SJSA1 (cell line): ENCODE measurements at regions not wholly inside any gene's neighbourhood (a gene's known extent, or its start where the extent isn't known, plus 50 kb on each side); places are given as distances from the start of the nearest gene placed in this dataset.

Experiments used
- DNase-seq, 2 experiments: peaks; one replicate each; pipeline ENCODE4 v3.0.0-alpha.2; 2015 to 2020; ENCODE audit warnings: low spot score in 2 of 2, low read depth in 1 of 2
- H3K27ac ChIP-seq: fragments of 250-450 bp; sonication (Bioruptor Pico); 2 replicates; pipeline ENCODE4 v1.5.1; 2020; ENCODE audit warnings: mild to moderate bottlenecking, moderate library complexity
- H3K27me3 ChIP-seq: fragments of 250-450 bp; sonication (Bioruptor Pico); replicated peaks from 2 replicates; pipeline ENCODE4 v1.5.1; 2020; ENCODE audit warnings: mild to moderate bottlenecking, moderate library complexity
- H3K36me3 ChIP-seq: fragments of 250-450 bp; sonication (Bioruptor Pico); 2 replicates; pipeline ENCODE4 v1.5.1; 2020; ENCODE audit warnings: mild to moderate bottlenecking
- H3K4me1 ChIP-seq: fragments of 250-450 bp; sonication (Bioruptor Pico); replicated peaks from 2 replicates; pipeline ENCODE4 v1.6.1; 2021; ENCODE audit warnings: mild to moderate bottlenecking
- H3K4me3 ChIP-seq: fragments of 250-450 bp; sonication (Bioruptor Pico); 2 replicates; pipeline ENCODE4 v1.5.1; 2020; ENCODE audit warnings: mild to moderate bottlenecking
- H3K9me3 ChIP-seq: fragments of 250-450 bp; sonication (Bioruptor Pico); replicated peaks from 2 replicates; pipeline ENCODE4 v1.5.1; 2020; ENCODE audit warnings: mild to moderate bottlenecking

DNA sequence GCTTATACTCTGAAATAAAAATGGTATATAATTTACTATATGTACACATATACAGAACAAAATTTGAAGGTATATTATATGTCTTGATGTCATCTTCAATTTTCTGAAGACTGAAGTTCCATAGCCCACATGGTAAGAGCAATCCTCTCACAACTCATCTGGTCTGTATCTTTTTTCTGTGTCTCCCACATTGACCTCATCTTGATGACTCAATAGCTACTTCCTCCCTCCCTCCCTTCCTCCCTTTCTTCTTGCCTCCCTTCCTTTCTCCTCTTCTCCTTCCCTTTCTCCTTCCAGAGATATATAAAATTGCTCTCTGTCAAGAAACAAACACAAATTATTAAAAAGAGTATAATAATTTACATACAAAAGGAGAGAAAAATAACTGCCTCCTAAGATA, 268.5 kb downstream of the SQOR start:
- H3K27ac ChIP-seq = no peak overlapping the region
- no peak for DNase-seq
- no peaks in the 10 kb centered on the region; the same call in 1 of the 2 replicates for H3K4me1 ChIP-seq
- no peaks in the 10 kb centered on the region for H3K36me3 ChIP-seq
- H3K9me3 ChIP-seq = no peaks in the 10 kb centered on the region
- H3K4me3 ChIP-seq = no peak overlapping the region
- H3K27me3 ChIP-seq = no peaks in the 10 kb centered on the region

DNA sequence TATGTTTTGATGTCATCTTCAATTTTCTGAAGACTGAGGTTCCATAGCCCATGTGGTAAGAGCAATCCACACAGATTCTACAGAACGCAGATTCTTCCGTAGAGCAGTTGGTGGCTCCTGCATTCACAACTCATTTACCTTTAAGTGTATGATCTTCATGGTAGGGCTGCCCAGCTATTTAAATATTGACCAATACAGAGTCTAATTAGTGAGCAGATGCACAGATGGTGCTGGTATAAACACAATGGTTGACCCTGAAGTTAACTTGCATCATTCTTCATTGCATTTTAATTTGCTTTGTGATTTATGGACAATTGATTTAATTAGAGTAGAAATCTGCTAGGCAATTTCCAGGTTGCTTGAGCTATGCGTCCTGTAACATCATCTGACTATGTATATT, 269.2 kb downstream of the SQOR start:
- Histone ChIP-seq H3K4me1 (no peaks in the 10 kb centered on the region; the same call in 1 of the 2 replicates), H3K27me3 (no peaks in the 10 kb centered on the region), H3K27ac (no peak overlapping the region), H3K9me3 (no peaks in the 10 kb centered on the region), H3K36me3 (no peaks in the 10 kb centered on the region), H3K4me3 (no peak overlapping the region)
- no peak for DNase-seq

DNA sequence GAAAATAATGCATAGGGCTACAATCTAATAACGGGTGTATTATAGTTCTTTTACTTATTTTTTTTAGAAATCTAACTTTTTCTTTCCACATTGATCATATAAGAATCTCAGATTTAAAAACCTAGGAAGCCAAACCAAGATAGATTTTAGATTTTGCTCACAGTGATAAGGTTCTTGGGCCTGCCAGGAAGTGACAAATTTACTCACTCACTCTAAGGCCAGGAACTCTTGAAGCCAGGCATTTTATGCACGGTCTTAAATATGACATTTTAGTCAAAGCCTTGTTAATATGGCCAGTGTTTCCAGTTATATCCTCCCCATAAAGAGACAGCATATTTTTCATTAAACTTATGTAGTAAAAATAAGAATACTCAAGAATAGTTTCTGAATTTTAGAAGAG, 271.4 kb downstream of the SQOR start:
- Histone ChIP-seq H3K4me1 (peaks cover 10% of the 10 kb centered on the region), H3K27me3 (no peaks in the 10 kb centered on the region), H3K27ac (no peak overlapping the region), H3K4me3 (no peak overlapping the region), H3K36me3 (no peaks in the 10 kb centered on the region), H3K9me3 (no peaks in the 10 kb centered on the region)
- no peak for DNase-seq

DNA sequence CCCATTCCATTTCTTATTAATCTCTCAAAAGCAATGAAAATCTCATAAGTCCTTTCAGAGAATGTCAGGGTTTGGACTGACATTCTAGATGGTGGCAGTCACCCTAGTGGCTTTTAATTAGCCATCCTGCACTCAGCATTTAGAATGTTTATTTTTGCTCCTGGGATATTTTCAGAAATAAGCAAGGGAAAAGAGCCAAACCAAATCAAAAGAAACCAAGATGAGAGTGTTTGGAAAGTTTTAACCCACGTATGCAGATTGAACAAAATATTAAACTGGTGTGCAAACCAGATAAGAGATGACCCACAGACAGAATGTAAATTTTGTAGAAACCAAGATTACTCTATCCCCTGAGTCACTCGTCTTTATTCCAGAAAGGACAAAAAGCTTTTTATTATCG, 275.8 kb downstream of the SQOR start:
- DNase-seq = peak in 1 of 2 experiments; percentile 54
- H3K9me3 ChIP-seq = no peaks in the 10 kb centered on the region
- peaks cover 15% of the 10 kb centered on the region for H3K4me1 ChIP-seq
- no peaks in the 10 kb centered on the region for H3K27me3 ChIP-seq
- no peaks in the 10 kb centered on the region for H3K36me3 ChIP-seq
- H3K4me3 ChIP-seq = no peak overlapping the region
- H3K27ac ChIP-seq = no peak overlapping the region

DNA sequence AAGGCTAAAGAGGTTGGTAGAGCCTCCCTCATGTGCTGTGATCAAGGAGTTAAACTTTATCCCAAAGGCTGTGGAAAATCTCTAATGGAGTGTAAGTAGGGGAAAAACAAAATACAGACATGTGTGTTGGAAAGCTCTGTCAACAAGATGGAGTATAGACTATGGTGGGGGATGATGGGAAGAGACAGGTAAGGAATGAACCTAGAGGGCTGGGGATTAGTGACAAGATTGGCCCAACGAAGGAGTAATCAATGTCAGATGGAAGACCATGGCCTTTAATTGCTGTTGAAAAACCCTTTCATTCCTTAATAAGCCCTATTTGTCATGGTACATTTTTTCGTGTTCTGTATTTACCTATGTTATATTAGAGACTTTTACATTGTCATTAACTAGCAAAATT, 278.6 kb downstream of the SQOR start:
- peaks cover 18% of the 10 kb centered on the region for H3K4me1 ChIP-seq
- H3K27ac ChIP-seq = no peak overlapping the region
- H3K36me3 ChIP-seq = no peaks in the 10 kb centered on the region
- DNase-seq = no peak
- H3K9me3 ChIP-seq = no peaks in the 10 kb centered on the region
- no peaks in the 10 kb centered on the region for H3K27me3 ChIP-seq
- no peak overlapping the region for H3K4me3 ChIP-seq

DNA sequence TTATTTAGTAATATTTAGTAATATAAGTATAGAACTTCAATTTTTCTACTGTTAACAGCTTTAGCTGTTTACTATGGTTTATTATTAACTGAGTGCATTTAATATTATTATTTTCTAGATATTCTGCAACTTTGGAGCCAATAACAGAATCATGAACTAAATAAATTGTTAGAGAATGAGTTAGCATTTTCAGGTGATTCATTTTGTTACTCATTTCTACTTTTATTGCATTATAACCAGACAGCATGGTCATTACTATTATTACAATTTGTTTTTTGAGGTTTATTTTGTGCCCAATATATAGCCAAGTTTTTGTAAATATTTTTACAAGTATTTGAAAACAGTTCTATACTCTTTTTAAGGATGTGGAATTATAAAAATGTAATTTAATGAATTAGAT, 279.6 kb downstream of the SQOR start:
- H3K9me3 ChIP-seq = no peaks in the 10 kb centered on the region
- no peaks in the 10 kb centered on the region for H3K27me3 ChIP-seq
- H3K27ac ChIP-seq = no peak overlapping the region
- peaks cover 27% of the 10 kb centered on the region for H3K4me1 ChIP-seq
- no peak for DNase-seq
- no peaks in the 10 kb centered on the region for H3K36me3 ChIP-seq
- H3K4me3 ChIP-seq = no peak overlapping the region

DNA sequence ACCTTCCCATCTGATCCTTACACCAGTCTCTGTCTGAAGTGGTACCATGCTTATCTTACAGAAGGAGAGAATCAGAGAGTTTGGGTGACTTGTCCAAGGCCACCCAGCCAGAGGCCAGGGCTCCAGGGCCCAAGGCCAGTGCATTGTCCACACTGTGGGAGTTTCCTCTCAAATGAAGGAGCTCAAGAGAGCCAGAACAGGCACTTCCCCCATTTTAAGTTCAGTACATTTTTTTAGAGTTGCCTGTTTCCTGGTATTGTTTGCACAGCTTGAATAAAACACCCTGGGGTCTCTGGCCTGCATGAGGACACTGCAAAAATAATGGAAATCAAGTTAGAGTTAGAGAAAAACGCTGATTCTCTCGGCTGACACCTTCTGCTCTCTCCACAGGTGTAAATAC, 284.0 kb downstream of the SQOR start:
- H3K27me3 ChIP-seq = no peaks in the 10 kb centered on the region
- 0 out of 2 replicates have a peak, but pooled peaks cover 3% of the 10 kb centered on the region for H3K36me3 ChIP-seq
- peak overlapping the region; percentile 55 for H3K27ac ChIP-seq
- H3K9me3 ChIP-seq = no peaks in the 10 kb centered on the region
- H3K4me3 ChIP-seq = no peak overlapping the region
- DNase-seq = peak in 1 of 2 experiments; percentile 42
- peaks cover 32% of the 10 kb centered on the region for H3K4me1 ChIP-seq

DNA sequence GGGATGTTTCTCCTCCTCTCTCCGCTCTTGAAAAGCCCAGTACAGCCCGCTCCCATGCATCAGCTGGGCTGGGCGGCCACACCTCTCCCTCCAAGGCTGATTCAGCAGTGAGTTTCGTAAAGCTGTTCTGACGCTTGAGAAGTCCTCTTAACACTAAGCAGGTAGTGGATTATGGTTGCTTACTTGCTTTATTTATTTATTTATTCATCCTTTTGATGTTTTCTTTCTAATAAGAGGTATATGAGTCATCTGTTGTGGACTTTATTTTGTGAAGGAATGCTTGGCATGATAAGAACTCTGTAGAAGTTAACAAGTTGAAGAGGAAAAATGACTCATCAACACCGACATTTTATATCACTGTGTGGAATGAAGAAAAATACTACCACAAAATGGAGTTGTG, 285.0 kb downstream of the SQOR start:
- 0 out of 2 replicates have a peak, but pooled peaks cover 3% of the 10 kb centered on the region for H3K36me3 ChIP-seq
- no peak overlapping the region for H3K4me3 ChIP-seq
- peak overlapping the region; percentile 94 for H3K27ac ChIP-seq
- peaks cover 32% of the 10 kb centered on the region for H3K4me1 ChIP-seq
- peak; percentile 83 to 94 for DNase-seq
- H3K27me3 ChIP-seq = no peaks in the 10 kb centered on the region
- no peaks in the 10 kb centered on the region for H3K9me3 ChIP-seq

DNA sequence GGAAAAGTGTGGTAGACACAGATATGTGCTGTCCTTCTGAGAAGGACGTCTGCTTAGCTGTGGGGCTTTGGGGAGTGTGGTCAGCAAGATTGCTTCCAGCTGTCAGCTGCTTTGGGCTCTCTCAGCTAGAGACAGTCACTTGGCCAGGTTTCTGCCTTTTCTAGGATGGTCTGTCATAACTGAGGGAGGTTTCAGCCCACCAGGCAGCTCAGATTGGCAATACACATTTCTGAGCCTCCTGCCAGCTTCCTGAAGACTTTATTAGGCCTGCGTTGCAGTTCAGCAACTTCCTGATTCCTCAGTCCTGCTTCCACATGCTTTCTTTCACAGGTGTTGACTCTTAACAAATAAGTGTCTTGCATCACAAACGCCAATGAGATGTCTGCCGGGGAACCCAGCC, 286.5 kb downstream of the SQOR start:
- Histone ChIP-seq H3K36me3 (0 out of 2 replicates have a peak, but pooled peaks cover 3% of the 10 kb centered on the region), H3K4me1 (peaks cover 32% of the 10 kb centered on the region), H3K9me3 (no peaks in the 10 kb centered on the region), H3K27ac (peak overlapping the region; percentile 94), H3K4me3 (no peak overlapping the region), H3K27me3 (no peaks in the 10 kb centered on the region)
- DNase-seq = peak in 1 of 2 experiments; percentile 47

DNA sequence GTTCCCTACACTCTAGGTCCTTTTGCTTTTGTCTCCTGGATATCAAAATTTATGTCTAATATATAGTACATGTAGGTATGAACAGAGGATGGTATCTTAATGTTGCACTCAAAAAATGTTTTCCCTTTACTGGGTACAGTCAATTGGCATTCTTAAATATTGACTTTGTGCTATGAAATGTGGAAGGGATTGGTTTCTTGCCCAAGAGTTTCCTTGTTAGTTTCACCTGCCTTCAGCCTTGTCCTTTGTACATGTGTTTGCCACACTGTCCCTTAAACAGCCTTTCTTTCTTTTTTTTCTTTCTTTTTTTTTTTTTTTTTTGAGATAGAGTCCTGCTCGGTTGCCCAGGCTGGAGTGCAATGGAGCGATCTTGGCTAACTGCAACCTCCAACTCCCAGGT, 287.1 kb downstream of the SQOR start:
- 0 out of 2 replicates have a peak, but pooled peaks cover 3% of the 10 kb centered on the region for H3K36me3 ChIP-seq
- no peak for DNase-seq
- no peak overlapping the region for H3K4me3 ChIP-seq
- peaks cover 32% of the 10 kb centered on the region for H3K4me1 ChIP-seq
- H3K27ac ChIP-seq = no peak overlapping the region
- no peaks in the 10 kb centered on the region for H3K9me3 ChIP-seq
- no peaks in the 10 kb centered on the region for H3K27me3 ChIP-seq

DNA sequence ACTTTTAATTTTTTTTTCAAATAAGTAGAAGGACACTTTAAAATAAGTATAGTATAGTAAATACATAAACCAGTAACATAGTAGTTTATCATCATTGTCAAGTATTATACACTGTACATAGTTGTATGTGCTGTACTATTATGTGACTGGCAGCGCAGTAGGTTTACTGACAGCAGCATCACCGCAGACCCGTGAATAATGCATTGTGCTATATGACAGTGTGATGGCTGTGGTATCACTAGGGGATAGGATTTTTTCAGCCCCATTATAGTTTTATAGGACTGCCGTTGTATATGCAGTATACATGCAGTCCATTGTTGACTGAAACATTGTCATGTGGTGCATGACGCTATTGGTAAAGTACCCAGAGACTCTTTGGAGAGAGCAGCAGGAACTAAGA, 306.5 kb downstream of the SQOR start:
- no peaks in the 10 kb centered on the region for H3K27me3 ChIP-seq
- no peak overlapping the region for H3K27ac ChIP-seq
- H3K36me3 ChIP-seq = no peaks in the 10 kb centered on the region
- no peak overlapping the region for H3K4me3 ChIP-seq
- no peak for DNase-seq
- H3K9me3 ChIP-seq = no peaks in the 10 kb centered on the region
- peaks cover 8% of the 10 kb centered on the region for H3K4me1 ChIP-seq

DNA sequence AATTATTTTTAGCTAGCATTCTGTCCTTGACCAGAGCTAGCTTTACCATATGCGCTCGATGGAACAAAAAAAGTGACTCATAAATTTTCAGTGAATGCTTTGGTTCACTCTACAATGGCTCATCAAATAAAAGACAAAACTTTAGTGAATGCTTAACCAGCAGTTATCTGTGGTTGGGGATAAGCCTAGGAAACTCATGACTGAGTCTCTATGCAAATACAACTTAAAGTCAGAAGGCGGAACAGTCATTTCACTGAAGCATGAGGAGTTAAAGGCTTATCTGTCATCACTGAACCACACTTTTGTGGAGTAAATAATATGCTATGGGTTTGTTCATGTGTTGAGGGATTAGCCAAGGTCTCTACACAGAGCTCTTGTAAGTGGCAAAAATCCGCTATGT, 308.4 kb downstream of the SQOR start:
- H3K4me3 ChIP-seq = no peak overlapping the region
- H3K27ac ChIP-seq = no peak overlapping the region
- no peaks in the 10 kb centered on the region for H3K9me3 ChIP-seq
- peaks cover 22% of the 10 kb centered on the region for H3K4me1 ChIP-seq
- H3K36me3 ChIP-seq = no peaks in the 10 kb centered on the region
- no peaks in the 10 kb centered on the region for H3K27me3 ChIP-seq
- peak in 1 of 2 experiments; percentile 49 for DNase-seq

DNA sequence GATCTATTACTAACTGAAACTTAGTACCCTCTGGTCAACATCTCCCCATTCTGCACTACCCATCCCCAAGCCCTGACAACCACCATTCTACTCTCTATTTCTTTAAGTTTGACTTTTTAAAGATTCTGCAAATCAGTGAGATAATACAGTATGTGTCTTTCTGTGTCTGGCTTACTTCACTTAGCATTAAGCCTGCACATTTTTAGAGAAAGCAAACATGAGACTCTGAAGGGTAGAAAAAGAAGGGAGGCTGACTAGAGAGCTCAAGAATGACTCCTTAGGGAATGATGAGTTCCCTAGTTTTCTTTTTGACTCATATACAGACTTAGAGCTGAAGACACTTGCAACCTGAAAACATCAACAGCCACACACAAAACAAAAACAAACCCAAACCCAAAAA, 311.3 kb downstream of the SQOR start:
- no peaks in the 10 kb centered on the region for H3K36me3 ChIP-seq

DNA sequence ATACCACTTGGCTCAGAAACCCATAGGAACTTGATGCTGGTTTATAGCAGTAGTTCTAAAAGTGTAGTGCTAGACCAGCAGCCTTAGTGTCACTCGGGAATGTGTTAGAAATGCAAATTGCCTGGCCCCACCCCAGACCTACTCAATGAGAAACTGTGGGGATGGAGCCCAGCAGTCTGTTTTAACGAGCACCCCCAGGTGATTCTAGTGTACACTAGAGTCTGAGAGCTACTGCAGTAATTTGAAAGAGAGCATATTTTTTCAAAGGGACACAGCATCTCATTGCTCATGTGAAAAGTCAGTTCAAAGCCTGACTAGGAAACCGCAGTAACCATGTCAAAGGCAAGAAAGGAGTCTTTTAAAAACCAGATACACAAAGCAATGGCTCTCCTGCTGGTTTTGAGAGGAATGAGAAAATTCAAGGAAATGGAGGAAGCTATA, 313.4 kb downstream of the SQOR start:
- Histone ChIP-seq H3K27me3 (no peaks in the 10 kb centered on the region), H3K27ac (no peak overlapping the region), H3K4me3 (no peak overlapping the region), H3K36me3 (no peaks in the 10 kb centered on the region), H3K4me1 (peaks cover 36% of the 10 kb centered on the region), H3K9me3 (no peaks in the 10 kb centered on the region)
- DNase-seq = no peak

More for the DNA sequence above, 311.3 kb downstream of the SQOR start:
- DNase-seq = no peak
- H3K27me3 ChIP-seq = no peaks in the 10 kb centered on the region
- no peaks in the 10 kb centered on the region for H3K9me3 ChIP-seq
- no peak overlapping the region for H3K4me3 ChIP-seq
- peaks cover 36% of the 10 kb centered on the region for H3K4me1 ChIP-seq
- H3K27ac ChIP-seq = no peak overlapping the region

DNA sequence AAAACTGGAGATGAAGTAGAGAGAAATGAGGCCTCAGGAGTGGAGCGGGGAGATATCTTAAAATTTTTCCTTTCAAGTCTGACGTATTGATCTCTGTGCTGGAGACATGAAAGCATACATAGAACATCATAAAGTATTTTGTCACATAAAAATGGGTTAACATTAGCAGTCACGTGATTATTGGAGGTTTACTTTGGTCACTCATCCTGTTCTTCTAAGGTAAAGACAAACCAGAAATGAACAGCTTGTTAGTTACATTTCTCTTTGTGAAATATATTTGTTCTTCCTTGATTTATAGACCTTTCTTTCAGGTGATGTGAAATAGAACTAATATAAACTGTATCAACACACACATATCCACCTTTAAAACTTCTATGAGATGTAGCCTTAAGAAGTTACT, 324.1 kb downstream of the SQOR start:
- no peaks in the 10 kb centered on the region for H3K9me3 ChIP-seq
- no peak overlapping the region for H3K27ac ChIP-seq
- no peaks in the 10 kb centered on the region for H3K27me3 ChIP-seq
- no peaks in the 10 kb centered on the region for H3K36me3 ChIP-seq
- no peak overlapping the region for H3K4me3 ChIP-seq
- H3K4me1 ChIP-seq = no peaks in the 10 kb centered on the region
- DNase-seq = no peak
